WI38 (cell line): ENCODE measurements at regions not wholly inside any gene's neighbourhood (a gene's known extent, or its start where the extent isn't known, plus 50 kb on each side); places are given as distances from the start of the nearest gene placed in this dataset.

ENCODE experiments used
- H3K4me3 ChIP-seq: 2 replicates; pipeline ENCODE4 v1.5.1; 2011; ENCODE audit warnings: low read depth, mild to moderate bottlenecking, control low read depth, low read length
- TF ChIP-seq, protein P1 (sequence below): IDR thresholded peaks from 2 replicates; pipeline ENCODE4 v1.5.1; 2012; ENCODE audit warnings: low read depth, mild to moderate bottlenecking, control low read depth, low read length

DNA sequence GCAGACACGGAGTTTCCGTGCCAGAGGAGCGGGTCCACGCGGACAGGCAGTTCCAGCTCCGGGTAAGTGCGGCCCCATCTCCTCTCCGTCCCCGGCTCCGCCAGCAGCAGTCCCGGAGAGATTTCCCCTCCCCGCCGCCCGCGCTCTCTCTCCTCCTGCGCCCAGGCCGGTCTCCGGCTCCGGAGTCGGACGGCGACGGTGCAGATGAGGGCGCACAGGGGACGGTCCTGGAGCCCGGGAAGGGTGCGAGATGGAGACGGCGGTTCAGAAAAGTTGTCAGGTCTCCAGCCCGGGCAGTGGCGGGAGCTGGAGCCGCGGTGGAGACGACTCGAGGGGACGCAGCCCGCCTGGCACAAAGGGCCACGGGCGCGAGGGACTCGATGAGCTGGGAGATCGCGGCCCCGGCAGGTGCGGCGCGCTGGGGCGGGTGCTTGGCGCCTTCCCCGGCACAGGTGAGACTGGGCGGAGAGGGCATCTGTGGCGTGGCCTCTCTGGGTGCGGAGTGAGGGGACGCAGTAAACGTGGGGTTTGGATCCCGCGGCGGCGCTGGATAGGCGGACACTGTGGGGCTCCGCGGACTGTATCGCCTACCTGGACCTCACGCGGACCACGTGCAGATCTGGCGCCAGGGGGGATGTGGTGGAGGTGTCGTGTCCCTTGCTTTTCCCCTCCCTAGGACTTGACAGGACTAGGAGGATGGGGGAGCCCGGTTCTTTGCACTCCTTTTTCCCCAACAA, 1540.3 kb upstream of the TMEM132C start:
- TF ChIP-seq, protein P1, sequence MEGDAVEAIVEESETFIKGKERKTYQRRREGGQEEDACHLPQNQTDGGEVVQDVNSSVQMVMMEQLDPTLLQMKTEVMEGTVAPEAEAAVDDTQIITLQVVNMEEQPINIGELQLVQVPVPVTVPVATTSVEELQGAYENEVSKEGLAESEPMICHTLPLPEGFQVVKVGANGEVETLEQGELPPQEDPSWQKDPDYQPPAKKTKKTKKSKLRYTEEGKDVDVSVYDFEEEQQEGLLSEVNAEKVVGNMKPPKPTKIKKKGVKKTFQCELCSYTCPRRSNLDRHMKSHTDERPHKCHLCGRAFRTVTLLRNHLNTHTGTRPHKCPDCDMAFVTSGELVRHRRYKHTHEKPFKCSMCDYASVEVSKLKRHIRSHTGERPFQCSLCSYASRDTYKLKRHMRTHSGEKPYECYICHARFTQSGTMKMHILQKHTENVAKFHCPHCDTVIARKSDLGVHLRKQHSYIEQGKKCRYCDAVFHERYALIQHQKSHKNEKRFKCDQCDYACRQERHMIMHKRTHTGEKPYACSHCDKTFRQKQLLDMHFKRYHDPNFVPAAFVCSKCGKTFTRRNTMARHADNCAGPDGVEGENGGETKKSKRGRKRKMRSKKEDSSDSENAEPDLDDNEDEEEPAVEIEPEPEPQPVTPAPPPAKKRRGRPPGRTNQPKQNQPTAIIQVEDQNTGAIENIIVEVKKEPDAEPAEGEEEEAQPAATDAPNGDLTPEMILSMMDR = no peak
- H3K4me3 ChIP-seq = no peak overlapping the region

DNA sequence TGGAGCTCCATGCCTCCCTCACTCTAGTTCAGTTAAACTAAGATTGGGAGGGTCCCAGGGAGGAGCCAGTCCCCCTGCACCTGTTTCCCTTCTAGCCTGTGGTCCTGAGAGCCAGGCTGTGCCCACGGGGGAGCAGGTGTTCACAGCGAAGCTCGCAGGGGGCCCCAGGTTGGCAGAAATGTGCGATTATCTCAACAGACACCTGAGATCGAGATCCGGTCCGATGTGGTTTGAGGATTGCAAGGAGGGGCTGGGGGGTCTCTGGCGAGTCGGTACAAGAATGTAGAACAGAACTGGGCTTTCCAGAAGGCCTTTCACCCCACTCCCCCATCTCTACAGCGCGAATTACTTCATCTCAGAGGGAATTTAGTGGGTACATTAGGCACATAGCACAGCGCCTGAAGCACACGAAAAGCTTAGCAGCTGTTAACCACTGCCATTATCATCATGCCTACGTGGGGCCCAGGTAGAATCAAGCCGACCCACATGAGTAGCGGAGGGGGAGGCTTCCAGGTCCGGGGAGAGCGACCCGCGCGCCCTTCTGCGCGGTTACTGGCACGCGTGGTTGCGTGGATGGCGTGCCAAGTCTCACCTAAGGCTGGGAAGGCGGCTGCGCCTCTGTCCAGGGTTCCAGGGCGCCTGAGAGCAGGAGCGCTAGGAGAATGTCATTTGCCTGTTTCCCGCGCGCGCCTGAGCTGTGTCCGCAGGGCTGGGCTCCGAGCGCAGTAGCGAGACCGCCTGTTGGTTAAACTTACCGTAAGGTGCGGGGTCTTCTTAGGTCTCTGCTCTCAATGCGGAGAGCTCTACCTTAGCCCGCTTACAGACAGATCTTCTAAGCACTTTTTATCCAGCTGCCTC, 1539.5 kb upstream of the TMEM132C start:
- TF ChIP-seq, protein P1 = no peak
- no peak overlapping the region for H3K4me3 ChIP-seq

DNA sequence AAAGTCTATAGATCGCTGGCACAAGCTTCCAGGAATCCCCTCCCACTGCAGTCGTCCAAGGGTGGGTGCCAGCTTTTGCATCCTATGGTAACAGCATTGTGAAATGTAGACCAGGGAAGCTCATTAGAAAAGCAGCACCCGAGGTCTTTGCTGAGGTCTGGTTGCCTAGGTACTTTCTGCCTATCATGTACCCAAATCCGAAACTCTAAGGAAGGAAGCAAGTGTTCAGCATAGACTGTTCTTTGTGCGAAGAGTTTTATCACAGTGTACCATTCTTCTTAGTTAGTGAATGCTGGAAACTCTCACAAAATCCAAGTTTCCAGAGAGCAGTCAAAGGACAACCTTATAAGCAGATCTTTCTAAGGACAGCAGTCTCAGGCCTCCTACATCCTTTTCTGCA, 1532.7 kb upstream of the TMEM132C start:
- no peak overlapping the region for H3K4me3 ChIP-seq
- TF ChIP-seq, protein P1 = no peak

DNA sequence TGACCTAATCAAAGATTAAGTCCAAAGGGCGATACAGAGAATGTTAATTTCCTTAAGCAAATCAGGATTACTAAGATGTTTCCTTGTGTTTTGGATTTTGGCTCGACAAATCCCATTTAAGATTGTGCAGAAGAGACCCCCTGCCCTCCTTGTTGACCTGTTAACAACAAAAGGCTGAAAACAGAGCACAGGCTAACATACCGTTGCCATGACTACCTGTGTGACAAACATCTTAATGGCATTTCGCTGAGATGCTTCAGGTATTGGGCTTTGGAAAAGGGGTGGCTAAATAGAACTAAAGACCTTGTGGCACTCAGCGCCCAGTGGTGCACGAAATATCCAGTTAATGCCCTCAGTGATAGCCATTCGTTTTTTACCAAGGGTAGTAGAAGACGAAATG, 1532.3 kb upstream of the TMEM132C start:
- no peak overlapping the region for H3K4me3 ChIP-seq
- TF ChIP-seq, protein P1 = no peak

DNA sequence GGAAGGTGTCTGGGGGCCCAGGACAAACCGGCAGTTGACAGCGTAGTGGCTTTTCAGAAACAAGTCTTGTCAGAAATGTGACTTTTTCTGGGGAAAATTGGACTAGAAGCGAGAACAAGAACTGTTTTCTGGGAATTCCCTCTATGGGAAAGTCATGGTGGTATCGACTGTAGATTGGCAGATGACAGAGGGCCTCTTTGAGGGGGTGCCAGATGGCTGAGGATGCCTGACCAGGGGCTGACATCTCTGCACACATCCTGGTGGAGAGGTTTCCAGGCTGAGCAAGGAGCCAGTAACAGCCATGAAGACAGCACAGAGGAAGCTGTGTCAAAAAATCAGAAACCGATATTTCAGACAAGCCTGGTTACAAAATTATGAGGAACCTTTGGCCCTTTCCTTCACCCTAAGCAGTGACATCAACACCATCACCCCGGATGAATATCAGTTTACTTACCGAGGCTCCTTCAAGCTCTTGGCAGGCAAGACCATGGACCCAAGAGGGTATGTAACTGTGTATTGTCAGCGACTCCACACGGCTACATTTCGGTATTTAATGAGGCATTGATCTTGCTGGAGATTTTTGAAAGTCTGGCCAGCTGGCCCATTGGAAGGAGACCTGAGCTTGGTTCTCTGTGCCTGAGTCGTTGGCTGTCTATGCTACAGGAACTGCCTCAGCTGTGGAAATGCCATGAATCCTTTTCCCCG, 1525.3 kb upstream of the TMEM132C start:
- no peak overlapping the region for H3K4me3 ChIP-seq
- TF ChIP-seq, protein P1 = no peak

DNA sequence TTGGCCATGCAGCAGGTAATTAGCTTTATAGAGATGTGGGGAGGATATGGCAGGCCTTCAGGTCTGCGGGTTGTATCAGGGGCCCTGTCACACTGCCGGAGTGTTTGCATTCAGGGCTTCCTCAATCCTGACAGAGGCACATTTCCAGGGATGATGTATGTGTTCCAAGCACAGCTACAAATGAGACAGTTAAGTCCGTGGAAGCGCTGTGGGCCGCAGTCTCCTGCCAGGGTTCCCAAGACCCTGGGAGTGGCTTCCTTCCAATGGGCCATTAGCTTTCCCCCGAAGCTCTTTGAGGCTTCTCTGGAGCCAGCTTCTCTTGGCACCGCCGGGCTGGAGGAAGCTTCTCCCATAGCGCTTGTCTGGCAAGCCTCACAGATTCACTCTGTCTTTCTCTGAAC, 1524.7 kb upstream of the TMEM132C start:
- TF ChIP-seq, protein P1 = no peak
- H3K4me3 ChIP-seq = no peak overlapping the region
